GM23248 (cell line): ENCODE measurements at regions not wholly inside any gene's neighbourhood (a gene's known extent, or its start where the extent isn't known, plus 50 kb on each side); places are given as distances from the start of the nearest gene placed in this dataset.

Source experiments
- EZH2 ChIP-seq: fragments of 200-600 bp; sonication (generic); IDR thresholded peaks from 2 replicates; pipeline ENCODE4 v1.6.1; 2018; ENCODE audit warnings: antibody characterized with exemption, mild to moderate bottlenecking; ENCODE audit not compliant: insufficient read depth, poor library complexity, severe bottlenecking
- EZH2phosphoT487 ChIP-seq: fragments of 200-600 bp; sonication (generic); IDR thresholded peaks from 2 replicates; pipeline ENCODE4 v1.6.1; 2018; ENCODE audit warnings: antibody characterized with exemption, moderate library complexity, mild to moderate bottlenecking, low read depth; ENCODE audit not compliant: insufficient read depth

GRCh38 chr9:117612317-117612716 is 91.9 kb upstream of the TLR4 start:
- TF ChIP-seq EZH2: no peak
- TF ChIP-seq EZH2phosphoT487: no peak
